Fibroblast of the conjunctiva (primary cell): ENCODE measurements at regions not wholly inside any gene's neighbourhood (a gene's known extent, or its start where the extent isn't known, plus 50 kb on each side); places are given as distances from the start of the nearest gene placed in this dataset.
"Not testable (repeated sequence)": the region's sequence is repeated elsewhere in the genome, so short reads cannot be mapped to it uniquely, and the experiment has no call there.

Source experiments
- DNase-seq: peaks from one replicate; pipeline ENCODE4 v3.0.0-alpha.2; 2010; ENCODE audit warnings: low read depth

- no peak for DNase-seq
Measured at GRCh38 chr10:61047788-61048560, 104.0 kb upstream of the RHOBTB1 start.

- DNase-seq: no peak
Measured at GRCh38 chr10:61047081-61047480, 103.1 kb upstream of the RHOBTB1 start.

GRCh38 chr10:61045480-61045879 is 101.5 kb upstream of the RHOBTB1 start:
- not testable (repeated sequence) for DNase-seq

- DNase-seq: no peak
Measured at GRCh38 chr10:61042533-61042932, 98.5 kb upstream of the RHOBTB1 start.

- no peak for DNase-seq
Measured at GRCh38 chr10:61040399-61041016, 96.5 kb upstream of the RHOBTB1 start.

GRCh38 chr10:61039868-61040267 is 95.9 kb upstream of the RHOBTB1 start:
- no peak for DNase-seq

GRCh38 chr10:61037261-61037830 is 93.4 kb upstream of the RHOBTB1 start:
- not testable (repeated sequence) for DNase-seq

GRCh38 chr10:61036148-61036547 is 92.2 kb upstream of the RHOBTB1 start:
- DNase-seq: not testable (repeated sequence)

- DNase-seq: no peak
Measured at GRCh38 chr10:61031341-61031740, 87.4 kb upstream of the RHOBTB1 start.

- no peak for DNase-seq
Measured at GRCh38 chr10:61029411-61029810, 85.4 kb upstream of the RHOBTB1 start.

GRCh38 chr10:61028861-61029361 is 84.9 kb upstream of the RHOBTB1 start:
- DNase-seq: no peak

GRCh38 chr10:61024856-61025201 is 80.8 kb upstream of the RHOBTB1 start:
- no peak for DNase-seq

GRCh38 chr10:61024151-61024855 is 80.3 kb upstream of the RHOBTB1 start:
- no peak for DNase-seq

- DNase-seq: no peak
Measured at GRCh38 chr10:61023053-61023452, 79.1 kb upstream of the RHOBTB1 start.

GRCh38 chr10:61021926-61022325 is 77.9 kb upstream of the RHOBTB1 start:
- DNase-seq: no peak

- DNase-seq: no peak
Measured at GRCh38 chr10:61020420-61021158, 76.6 kb upstream of the RHOBTB1 start.

GRCh38 chr10:61018146-61018545 is 74.2 kb upstream of the RHOBTB1 start:
- DNase-seq: no peak

GRCh38 chr10:61016630-61017029 is 72.6 kb upstream of the RHOBTB1 start:
- DNase-seq: no peak

GRCh38 chr10:61016007-61016406 is 72.0 kb upstream of the RHOBTB1 start:
- no peak for DNase-seq

- no peak for DNase-seq
Measured at GRCh38 chr10:61010863-61011262, 66.9 kb upstream of the RHOBTB1 start.

- not testable (repeated sequence) for DNase-seq
Measured at GRCh38 chr10:61003069-61003468, 59.1 kb upstream of the RHOBTB1 start.

GRCh38 chr10:61001731-61002122 is 57.7 kb upstream of the RHOBTB1 start:
- no peak for DNase-seq
